ENCODE measurements at regions not wholly inside any gene's neighbourhood (a gene's known extent, or its start where the extent isn't known, plus 50 kb on each side); places are given as distances from the start of the nearest gene placed in this dataset.
"Not testable (repeated sequence)": the region's sequence is repeated elsewhere in the genome, so short reads cannot be mapped to it uniquely, and the experiment has no call there.

GRCh38 chr3:102374863-102375634, 59.8 kb upstream of the ZPLD1 start:
- ChIA-PET POLR2A (no interaction called here), CTCF (no interaction called here)
- no peaks in the 10 kb centered on the region for H3K4me1 ChIP-seq
- no peaks in the 10 kb centered on the region for H3K36me3 ChIP-seq (ENCODE audit: control insufficient read depth, insufficient read depth, low read length)
- Mint-ChIP-seq H3K9me3 (ENCODE audit: unreplicated experiment) (no peaks in the 10 kb centered on the region), H3K36me3 (ENCODE audit: insufficient read depth, unreplicated experiment) (no peaks in the 10 kb centered on the region), H3K27ac (ENCODE audit: unreplicated experiment) (no peak overlapping the region), H3K4me3 (ENCODE audit: unreplicated experiment) (no peak overlapping the region), H3K4me1 (ENCODE audit: low read depth, unreplicated experiment) (no peaks in the 10 kb centered on the region), H3K27me3 (ENCODE audit: insufficient read depth, unreplicated experiment) (no peaks in the 10 kb centered on the region)
- BruUV-seq (replicated peaks): no TSS peak
- intact Hi-C loops (cut with micrococcal nuclease; ENCODE audit: unreplicated experiment): no loop called here
- TF ChIP-seq CTCF (IDR thresholded peaks at IDR 0.05; ENCODE audit: insufficient read depth in 1 of 2, low read depth in 1 of 2, low read length in 1 of 2, severe bottlenecking in 1 of 2, unreplicated experiment in 1 of 2): no peak
- no peaks in the 10 kb centered on the region for H3K27me3 ChIP-seq (replicated peaks; ENCODE audit: control insufficient read depth, insufficient read depth, low read length)
- no peak for DNase-seq
- no peak overlapping the region for H3K4me3 ChIP-seq (ENCODE audit: low read depth, low read length)
- H3K9me3 ChIP-seq: no peaks in the 10 kb centered on the region

DNA sequence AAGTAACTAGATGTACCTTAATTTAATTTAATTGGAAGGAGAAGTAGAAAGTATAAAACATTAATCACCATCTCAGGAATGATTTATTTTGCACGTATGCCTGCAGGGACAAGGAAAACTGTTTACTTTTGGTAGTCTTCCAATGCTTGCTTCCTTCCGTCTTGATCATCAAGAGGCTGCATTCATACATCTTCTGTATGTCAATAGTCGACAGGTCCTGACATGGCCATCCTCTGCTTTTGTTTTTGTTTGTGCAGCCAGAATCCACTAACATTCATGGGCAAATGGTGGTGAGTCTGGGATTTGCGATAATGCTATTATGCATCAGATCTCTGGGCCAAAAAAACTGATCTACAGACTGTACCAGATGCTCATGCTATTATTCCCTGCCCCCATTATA, 56.6 kb upstream of the ZPLD1 start:
- BruUV-seq (replicated peaks): no TSS peak
- no peak overlapping the region for H3K4me3 Mint-ChIP-seq (ENCODE audit: unreplicated experiment)
- no peak for DNase-seq
- intact Hi-C loops (cut with micrococcal nuclease; ENCODE audit: unreplicated experiment): no loop called here
- H3K4me3 ChIP-seq (ENCODE audit: low read depth, low read length): no peak overlapping the region
- POLR2A ChIA-PET: no interaction called here
- no peaks in the 10 kb centered on the region for H3K36me3 ChIP-seq (ENCODE audit: control insufficient read depth, insufficient read depth, low read length)
- no peaks in the 10 kb centered on the region for H3K9me3 Mint-ChIP-seq (ENCODE audit: unreplicated experiment)
- no peaks in the 10 kb centered on the region for H3K9me3 ChIP-seq
- CTCF ChIA-PET: no interaction called here
- H3K27me3 ChIP-seq (replicated peaks; ENCODE audit: control insufficient read depth, insufficient read depth, low read length): no peaks in the 10 kb centered on the region
- H3K27me3 Mint-ChIP-seq (ENCODE audit: insufficient read depth, unreplicated experiment): no peaks in the 10 kb centered on the region
- no peak for TF ChIP-seq CTCF (IDR thresholded peaks at IDR 0.05; ENCODE audit: insufficient read depth in 1 of 2, low read depth in 1 of 2, low read length in 1 of 2, severe bottlenecking in 1 of 2, unreplicated experiment in 1 of 2)
- H3K27ac Mint-ChIP-seq (ENCODE audit: unreplicated experiment): no peak overlapping the region
- no peaks in the 10 kb centered on the region for H3K4me1 ChIP-seq
- H3K4me1 Mint-ChIP-seq (ENCODE audit: low read depth, unreplicated experiment): no peaks in the 10 kb centered on the region
- H3K36me3 Mint-ChIP-seq (ENCODE audit: insufficient read depth, unreplicated experiment): no peaks in the 10 kb centered on the region

GRCh38 chr3:102382201-102382600, 52.6 kb upstream of the ZPLD1 start:
- H3K36me3 ChIP-seq (ENCODE audit: control insufficient read depth, insufficient read depth, low read length); DNase-seq; CTCF ChIA-PET; H3K27me3 Mint-ChIP-seq (ENCODE audit: insufficient read depth, unreplicated experiment); POLR2A ChIA-PET; H3K4me1 Mint-ChIP-seq (ENCODE audit: low read depth, unreplicated experiment); H3K9me3 ChIP-seq; H3K36me3 Mint-ChIP-seq (ENCODE audit: insufficient read depth, unreplicated experiment); H3K27me3 ChIP-seq (replicated peaks; ENCODE audit: control insufficient read depth, insufficient read depth, low read length); BruUV-seq (replicated peaks); H3K9me3 Mint-ChIP-seq (ENCODE audit: unreplicated experiment); H3K4me3 Mint-ChIP-seq (ENCODE audit: unreplicated experiment); intact Hi-C loops (cut with micrococcal nuclease; ENCODE audit: unreplicated experiment); H3K4me1 ChIP-seq; H3K27ac Mint-ChIP-seq (ENCODE audit: unreplicated experiment); H3K4me3 ChIP-seq (ENCODE audit: low read depth, low read length): not testable (repeated sequence)

All from Caco-2 (cell line).